DMS114 treated with DMSO at 0.1 percent for 48 hours (cell line): ENCODE measurements at regions not wholly inside any gene's neighbourhood (a gene's known extent, or its start where the extent isn't known, plus 50 kb on each side); places are given as distances from the start of the nearest gene placed in this dataset.
"Not testable (repeated sequence)": the region's sequence is repeated elsewhere in the genome, so short reads cannot be mapped to it uniquely, and the experiment has no call there.

Experiments used
- DNase-seq: peaks from one replicate; lab custom pipeline; 2025; ENCODE audit not compliant: unreplicated experiment; lab: John Stamatoyannopoulos, UW

DNA sequence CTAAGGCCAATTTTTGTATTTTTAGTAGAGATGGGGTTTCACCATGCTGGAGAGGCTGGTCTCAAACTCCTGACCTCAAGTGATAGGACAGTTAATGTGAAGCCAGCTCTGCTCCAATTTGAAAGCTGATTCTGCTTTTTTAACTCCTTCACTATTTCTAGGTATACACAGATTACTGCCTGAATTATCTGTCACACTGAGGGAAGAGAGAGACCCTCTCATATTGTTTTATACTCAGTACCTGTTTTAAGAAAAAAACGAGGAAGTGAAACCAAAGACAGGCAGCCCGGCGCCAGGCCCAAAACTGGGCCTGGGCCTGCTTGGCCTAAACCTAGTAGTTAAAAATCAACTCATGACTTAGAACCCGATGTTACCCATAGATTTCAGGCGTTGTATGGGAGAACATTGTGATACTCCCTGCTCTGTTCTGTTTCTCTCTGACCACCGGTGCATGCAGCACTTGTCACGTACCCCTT is 1601.5 kb upstream of the PCDH10 start:
- no peak for DNase-seq

DNA sequence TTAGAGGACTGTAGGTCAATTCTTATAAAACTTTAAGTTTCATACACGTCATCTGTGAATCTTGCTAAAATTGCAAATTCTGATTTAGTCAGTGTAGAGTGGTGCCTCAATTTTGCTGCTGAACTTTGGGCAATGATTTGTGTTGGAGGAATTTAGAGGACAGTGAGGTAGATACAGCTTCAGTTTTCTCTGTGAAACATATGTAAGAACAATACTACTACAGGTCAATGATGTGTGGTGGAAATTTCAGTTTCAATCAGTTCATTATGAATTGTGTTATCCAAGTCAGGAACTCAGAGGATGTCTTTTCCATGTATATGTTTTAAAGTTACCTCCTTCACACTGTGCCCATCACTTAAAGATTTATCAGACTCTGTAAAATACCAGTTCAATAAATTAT is 1597.8 kb upstream of the PCDH10 start:
- DNase-seq = no peak

DNA sequence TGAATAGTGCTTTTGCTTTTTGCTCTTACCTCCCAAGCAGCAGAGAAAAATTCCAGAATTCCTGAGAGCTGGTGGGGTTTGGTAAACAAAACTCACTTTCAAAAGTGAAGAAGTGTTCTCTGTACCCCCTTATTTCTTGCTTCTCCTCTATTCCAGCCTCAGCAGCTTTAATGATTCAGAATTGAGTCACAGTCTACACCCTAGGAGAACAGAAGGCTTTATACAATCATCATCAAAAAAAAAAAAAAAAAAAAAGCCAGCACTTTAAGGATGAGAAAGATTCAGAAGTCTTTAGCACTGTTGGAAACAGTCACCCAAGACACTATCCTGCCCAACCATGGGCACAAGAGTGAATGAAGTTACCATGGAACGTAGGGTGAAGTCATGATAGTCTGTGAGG is 1583.1 kb upstream of the PCDH10 start:
- no peak for DNase-seq

DNA sequence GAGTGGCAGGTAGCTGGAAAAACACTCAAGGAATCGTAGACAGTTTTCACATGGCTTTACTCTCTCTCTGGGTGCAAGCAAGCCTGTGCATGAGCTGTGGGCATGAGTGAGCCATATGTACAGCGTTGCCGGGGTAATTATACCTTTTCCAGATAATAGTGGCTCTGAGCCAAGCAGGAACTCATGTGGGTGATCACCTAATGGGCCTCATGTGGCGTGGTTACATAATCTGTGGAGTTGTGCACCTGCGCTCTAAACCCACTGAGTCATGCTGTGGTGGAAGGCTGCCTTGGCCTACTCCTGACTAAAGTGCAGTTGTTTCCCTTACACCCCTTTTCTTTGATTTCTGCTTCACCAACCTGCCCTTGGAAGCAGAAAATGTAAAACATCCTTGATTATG is 1564.5 kb upstream of the PCDH10 start:
- no peak for DNase-seq

DNA sequence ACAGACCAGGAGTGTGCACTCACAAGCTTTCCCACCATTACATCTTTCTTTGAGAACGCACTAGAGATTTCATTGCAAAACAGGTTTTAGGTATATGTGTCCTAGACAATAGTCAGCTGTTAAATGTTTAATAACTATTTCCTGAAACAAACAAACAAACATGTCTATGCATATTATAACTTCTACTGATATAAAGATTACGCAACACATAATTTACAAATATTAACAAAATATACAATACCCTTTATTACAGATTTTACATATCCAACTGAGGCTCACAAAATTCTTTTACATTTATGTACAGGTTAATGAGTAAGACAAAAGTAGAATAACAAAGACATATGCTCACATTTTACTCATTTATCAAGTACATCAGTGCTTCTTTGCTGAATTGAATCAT is 1554.0 kb upstream of the PCDH10 start:
- DNase-seq = no peak

DNA sequence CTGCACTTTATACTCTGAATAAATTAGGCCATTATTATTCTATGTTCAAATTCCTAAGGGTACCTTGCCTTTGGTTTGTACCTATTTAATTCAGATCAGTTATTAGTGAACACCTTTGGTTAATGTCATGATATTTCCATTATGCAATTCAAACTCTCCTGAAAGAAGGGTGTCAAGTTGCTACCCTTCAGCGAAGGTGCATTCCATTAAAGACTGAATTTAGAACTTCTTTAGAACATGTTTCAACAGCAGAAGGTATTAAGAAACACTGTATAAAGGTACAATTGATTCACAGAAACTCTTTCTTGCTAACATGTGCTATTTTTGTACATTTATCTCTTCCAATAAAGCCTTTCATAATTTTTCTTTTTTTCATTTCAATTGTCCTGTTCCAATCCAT is 1545.4 kb upstream of the PCDH10 start:
- no peak for DNase-seq

DNA sequence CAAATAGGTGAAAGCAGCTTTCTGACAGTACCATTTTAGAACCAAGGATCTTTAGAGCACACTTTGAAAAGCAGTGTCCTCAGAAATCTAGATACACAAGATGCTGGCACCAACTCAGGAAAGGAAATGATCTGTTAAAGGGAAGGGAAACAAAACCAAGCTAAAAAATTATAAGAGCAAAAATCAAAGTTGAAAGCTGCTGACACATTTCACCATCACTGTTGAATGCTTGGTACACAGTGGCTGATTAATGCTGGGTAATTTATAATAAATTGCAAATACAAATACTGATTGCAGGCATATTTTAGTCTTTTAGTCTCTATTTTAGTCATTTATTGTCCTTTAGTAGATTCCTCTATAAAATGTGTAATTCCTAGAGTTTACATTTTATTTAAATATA is 1540.1 kb upstream of the PCDH10 start:
- no peak for DNase-seq

DNA sequence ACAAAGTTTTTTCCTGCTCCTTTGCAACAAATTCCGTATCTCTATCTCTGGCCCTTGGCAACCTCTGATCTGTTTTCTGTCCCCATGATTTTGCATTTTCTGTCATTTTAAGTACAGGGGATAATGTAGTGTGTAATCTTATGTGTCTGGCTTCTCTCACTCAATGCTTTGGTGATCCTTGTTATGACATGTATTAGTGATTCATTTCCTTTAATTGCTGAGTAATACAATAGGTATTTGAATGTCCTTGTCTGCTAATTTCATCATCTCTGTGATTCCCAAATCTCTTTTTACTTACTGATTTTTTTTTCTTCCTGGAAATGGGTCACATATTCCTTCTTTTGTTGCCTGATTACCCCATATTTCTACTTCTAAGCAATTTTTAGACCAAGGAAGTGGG is 1538.6 kb upstream of the PCDH10 start:
- not testable (repeated sequence) for DNase-seq

DNA sequence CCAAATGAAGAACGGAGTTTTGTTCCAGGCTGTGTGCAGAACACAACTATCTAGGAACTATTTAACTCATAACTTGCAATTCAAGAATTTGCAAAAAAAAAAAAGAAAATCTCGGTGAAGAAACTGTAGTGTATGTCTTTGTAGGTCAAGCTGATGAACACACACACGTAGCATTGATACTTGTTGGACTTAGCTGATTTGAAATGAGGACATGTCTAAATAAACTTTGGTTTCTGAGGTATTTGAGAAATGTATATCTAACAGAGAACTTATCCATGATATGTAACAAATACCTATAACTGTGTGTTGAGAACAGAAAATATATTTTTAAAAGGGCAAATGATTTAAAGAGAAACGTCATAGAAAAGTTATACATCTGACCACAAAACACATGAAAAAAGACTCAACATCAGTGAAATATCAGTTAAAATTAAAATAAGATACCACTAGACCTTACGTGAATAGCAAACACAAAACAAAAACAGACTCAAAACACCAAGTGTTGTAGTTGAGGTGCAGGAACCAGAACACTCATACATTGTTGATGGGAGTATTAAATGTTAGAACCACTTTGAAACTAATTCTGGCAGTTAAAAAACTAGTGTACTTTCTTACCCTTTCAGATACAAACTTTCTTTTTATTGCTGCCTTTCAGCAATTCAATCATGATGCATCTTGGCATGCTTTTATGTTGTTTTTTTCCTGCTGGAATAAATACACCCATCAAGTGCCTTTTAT is 1535.8 kb upstream of the PCDH10 start:
- no peak for DNase-seq

DNA sequence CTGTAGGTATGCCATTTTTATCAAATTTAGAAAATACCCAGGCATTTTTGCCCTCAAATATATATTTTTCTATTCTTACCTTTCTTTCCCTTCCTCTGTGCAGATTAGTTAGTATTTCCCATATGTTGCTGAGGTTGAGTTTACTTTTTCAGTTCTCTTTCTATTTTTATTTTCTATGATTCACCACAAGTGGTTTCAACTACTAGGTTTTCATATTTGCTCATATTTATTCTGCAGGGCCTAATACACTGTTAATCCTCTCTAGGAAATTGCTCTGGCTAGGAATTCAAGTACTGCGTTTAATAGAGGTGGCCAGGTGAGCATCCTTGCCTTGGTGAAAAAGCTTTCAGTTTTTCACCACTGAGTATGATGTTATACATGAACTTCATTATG is 1535.3 kb upstream of the PCDH10 start:
- DNase-seq = no peak

DNA sequence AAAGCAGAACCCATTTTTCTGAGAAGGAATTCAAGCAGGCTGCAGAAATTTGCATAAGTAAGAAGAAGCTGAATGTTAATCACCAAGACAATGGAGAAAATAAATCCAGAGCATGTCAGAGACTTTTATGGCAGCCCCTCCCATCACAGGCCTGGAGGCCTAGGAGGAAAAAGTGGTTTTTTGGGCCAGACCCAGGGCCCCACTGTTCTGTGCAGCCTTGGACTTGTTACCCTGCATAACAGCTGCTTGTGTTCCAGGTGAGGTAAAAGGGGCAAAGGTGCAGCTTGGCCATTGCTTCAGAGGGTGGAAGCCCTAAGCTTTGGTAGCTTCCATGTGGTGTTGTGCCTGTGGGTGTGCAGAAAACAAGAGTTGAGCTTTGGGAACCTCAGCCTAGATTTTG is 1516.2 kb upstream of the PCDH10 start:
- no peak for DNase-seq

DNA sequence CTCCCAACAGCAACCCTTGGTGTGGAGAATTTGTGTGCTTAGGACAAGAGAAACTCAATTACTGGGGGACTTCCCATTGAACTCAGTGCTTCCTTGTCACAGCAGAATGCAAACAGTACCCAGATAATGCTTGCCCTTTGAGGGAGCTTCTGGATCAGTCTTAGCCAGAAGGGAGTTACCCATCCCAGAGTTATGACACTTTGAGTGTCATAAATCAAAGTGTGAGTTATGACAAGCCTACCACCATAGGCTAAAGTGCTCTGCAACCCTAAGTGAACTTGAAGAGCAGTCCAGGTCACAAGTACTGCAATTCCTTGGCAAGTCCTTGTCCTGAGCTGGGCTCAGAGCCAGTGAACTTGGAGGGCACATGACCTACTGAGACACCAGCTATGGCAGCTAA is 1513.9 kb upstream of the PCDH10 start:
- DNase-seq = no peak

DNA sequence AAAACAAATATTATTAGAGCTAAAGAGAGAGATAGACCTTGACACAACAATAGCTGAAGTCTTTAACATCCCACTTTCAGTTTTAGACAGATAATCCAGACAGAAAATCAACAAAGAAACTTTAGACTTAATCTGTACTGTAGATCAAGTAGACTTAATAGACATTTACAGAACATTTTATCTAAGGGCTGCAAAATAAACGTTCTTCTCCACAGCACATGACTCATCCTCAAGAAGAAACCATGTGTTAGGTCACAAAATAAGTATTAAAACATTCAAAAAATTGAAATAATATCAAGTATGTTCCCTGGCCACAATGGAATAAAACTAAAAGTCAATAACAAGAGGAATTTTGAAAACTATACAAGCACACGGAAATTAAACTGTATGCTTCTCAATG is 1510.3 kb upstream of the PCDH10 start:
- no peak for DNase-seq

DNA sequence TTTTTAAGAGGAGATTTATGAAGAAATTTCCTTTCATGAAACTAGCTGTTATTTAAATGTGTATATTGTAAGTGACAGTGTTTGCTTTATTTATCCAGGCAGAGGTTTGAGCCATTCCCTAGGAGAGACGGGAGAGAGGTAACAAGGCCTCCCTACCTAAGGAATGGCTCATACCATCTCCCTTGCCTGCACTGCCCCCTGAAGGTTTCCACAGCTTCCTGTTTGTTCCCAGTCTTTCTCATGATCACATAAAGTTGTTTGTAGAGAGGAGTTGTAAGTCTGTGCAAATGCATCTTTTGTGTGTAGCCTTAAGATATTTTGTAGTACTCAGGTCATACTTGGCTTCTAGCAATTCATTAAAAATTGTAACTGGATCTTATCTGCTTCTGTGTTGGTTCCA is 1504.5 kb upstream of the PCDH10 start:
- no peak for DNase-seq

DNA sequence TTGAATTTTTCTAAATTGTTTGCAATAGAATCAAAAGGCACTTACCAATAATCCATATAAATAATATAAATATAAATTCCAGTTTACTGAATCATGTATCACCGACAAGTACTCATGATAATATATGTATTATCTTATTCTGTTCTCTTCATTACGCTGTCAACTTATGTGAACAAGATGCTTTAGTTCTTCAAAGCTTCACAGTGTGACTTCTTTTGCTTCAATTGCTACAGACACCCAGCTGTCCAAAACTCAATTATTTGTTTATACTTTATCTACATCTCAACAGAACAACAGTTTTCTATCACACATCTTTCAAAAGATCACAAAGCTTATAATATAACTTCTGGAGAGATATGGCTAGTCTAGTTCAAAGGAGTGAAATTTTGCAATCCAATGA is 1499.9 kb upstream of the PCDH10 start:
- DNase-seq = no peak

DNA sequence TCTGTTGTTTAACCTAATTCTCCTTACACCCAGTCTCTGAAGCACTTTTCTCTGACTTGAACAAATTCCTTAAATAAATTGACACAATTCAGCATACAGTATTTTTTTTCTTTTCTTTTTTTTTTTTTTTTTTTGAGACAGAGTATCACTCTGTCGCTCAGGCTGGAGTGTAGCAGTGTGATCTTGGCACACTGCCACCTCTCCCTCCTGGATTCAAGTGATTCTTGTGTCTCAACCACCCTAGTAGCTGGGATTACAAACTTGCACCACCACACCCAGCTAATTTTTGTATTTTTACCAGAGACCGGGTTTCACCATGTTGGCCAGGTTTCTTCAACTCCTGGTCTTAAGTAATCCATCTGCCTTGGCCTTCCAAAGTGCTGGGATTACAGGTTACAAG is 1498.1 kb upstream of the PCDH10 start:
- DNase-seq = no peak

DNA sequence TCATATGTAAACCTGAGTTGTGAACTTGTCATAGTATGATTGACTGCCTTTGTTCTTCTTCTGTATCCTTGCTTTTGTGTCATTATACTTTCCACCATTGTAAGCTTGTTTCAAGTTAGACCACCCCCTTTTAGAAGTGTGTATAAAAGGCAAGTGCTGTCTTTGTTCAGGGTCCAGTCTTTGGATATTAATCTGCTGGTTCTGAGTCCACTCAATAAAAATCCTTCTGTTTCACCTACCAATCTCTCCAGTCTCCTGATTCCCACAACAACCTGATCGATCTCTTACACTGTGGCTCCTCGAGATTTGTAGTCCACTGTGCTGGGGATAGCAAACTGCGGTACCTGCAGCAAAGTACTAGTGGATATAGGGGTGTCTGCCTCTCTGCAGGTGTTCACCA is 1465.8 kb upstream of the PCDH10 start:
- not testable (repeated sequence) for DNase-seq

DNA sequence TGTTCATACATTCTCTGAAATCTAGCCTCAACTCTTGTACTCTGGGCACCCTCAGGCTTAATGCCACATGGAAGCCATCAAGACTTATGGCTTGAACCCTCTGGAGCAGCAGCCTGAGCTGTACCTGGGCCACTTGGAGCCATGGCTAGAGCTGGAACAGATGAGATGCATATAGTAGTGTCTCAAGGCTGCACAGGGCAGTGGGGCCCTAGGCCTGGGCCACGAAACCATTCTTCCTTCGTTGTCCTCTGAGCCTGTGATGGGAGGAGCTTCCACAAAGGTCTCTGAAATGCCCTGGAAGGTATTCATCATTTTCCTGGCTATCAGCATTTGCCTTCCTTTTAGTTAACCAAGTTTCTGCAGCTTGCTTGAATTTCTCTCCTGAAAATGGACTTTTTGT is 1427.2 kb upstream of the PCDH10 start:
- DNase-seq = no peak

DNA sequence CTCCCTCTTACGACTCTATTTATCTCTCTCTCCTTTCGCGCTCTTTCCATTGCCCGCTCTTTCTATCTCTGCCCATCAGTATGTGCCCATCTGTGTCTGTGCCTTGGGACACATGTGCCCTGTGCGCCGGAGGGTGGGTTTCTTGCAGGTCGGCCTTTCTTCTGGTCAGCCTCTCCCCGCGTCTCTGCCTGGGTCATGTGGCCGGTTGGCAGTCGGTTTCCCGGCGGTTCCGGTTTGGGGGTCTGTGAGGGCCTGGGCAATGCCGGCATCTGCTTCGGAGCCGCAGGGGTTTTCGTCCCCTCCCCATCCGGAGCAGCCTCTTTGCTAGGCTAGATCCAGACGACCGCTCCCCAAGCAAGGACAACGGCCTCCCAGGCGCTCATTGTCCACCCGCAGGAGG is 1426.0 kb upstream of the PCDH10 start:
- DNase-seq = not testable (repeated sequence)

DNA sequence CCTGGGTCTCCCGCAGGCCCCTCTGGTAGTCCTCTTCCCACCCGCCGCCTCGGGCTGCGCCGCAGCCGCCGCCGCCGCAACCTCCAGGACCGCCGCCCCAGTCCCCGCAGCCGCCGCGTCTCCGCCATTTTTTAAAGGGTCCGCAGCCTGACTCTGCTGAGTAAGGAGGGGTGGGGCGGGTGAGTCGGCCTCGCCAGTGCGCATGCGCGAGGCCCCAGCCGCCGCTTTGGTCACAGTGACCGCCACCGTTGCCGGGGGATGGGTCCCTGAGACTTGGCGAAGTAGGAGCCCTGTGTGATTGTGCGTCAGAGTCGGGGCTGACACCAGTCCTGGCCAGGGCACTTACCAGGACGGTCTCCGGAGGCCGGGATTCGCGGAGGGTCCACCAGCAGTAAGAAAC is 1424.2 kb upstream of the PCDH10 start:
- not testable (repeated sequence) for DNase-seq

DNA sequence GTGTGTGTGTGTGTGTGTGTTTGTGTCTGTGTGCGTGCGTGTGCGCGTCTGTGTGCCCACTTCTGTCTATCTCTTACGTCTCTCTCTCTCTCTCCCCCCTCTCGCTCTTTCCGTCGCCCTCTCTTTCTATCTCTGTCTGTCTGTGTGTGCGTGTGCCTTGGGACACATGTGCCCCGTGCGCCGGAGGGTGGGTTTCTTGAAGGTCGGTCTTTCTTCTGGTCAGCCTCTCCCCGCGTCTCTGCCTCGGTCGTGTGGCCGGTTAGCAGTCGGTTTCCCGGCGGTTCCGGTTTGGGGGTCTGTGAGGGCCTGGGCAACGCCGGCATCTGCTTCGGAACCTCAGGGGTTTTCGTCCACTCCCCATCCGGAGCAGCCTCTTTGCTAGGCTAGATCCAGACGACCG is 1423.6 kb upstream of the PCDH10 start:
- DNase-seq = not testable (repeated sequence)

DNA sequence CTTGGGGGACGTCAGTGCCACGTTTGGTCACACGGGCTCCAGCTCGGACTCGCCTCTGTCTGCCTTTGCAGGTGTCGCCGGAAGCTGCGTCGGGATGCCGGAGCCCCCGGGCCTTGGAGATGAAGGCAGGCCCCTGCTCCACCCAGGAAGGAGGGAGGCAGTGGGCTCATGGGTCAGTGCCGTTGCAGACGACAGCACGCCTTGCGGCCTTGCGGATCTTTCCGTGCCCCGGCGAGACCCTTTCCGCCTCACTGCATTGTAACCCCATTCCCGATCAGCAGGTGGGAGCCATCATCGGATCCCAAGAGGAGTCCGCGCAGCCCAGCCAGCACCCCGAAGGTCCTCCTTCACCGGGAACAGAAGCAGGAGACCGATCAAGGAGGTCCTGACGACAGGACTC is 1422.2 kb upstream of the PCDH10 start:
- not testable (repeated sequence) for DNase-seq

DNA sequence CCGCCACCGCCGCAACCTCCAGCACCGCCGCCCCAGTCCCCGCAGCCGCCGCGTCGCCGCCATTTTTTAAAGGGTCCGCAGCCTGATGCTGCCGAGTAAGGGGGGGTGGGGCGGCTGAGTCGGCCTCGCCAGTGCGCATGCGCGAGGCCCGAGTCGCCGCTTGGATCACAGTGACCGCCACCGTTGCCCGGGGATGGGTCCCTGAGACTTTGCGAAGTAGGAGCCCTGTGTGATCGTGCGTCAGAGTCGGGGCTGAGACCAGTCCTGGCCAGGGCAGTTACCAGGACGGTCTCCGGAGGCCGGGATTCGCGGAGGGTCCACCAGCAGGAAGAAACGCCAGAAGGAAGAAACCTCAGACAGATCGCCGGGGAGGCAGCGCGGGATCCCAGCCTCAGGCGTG is 1421.7 kb upstream of the PCDH10 start:
- DNase-seq = not testable (repeated sequence)
